ENCODE measurements at regions not wholly inside any gene's neighbourhood (a gene's known extent, or its start where the extent isn't known, plus 50 kb on each side); places are given as distances from the start of the nearest gene placed in this dataset.

- H3K27ac ChIP-seq: no peak overlapping the region
- H2AFZ ChIP-seq: no peak overlapping the region
- ChIA-PET CTCF (no interaction called here), POLR2A (ENCODE audit: unreplicated experiment) (no interaction called here)
- no TSS peak for BruUV-seq (replicated peaks)
- no peak for DNase-seq
- H3K9me2 ChIP-seq (ENCODE audit: insufficient read depth): no peaks in the 10 kb centered on the region; the same call in 1 of the 2 replicates
- no peaks in the 10 kb centered on the region for H3K4me1 ChIP-seq (replicated peaks; ENCODE audit: insufficient read depth)
- no peak overlapping the region for H3K4me3 ChIP-seq
- no peak overlapping the region for H3K4me2 ChIP-seq
- H3K9me3 ChIP-seq (ENCODE audit: insufficient read depth, low read depth): no peaks in the 10 kb centered on the region
- no peaks in the 10 kb centered on the region for H3F3A ChIP-seq (ENCODE audit: insufficient read depth, low read depth)
- no peaks in the 10 kb centered on the region for H4K20me1 ChIP-seq (ENCODE audit: insufficient read depth)
- no peaks in the 10 kb centered on the region for H3K79me2 ChIP-seq (ENCODE audit: low read depth)
- H3K36me3 ChIP-seq (ENCODE audit: low read depth): no peaks in the 10 kb centered on the region
- TF ChIP-seq, protein P1, sequence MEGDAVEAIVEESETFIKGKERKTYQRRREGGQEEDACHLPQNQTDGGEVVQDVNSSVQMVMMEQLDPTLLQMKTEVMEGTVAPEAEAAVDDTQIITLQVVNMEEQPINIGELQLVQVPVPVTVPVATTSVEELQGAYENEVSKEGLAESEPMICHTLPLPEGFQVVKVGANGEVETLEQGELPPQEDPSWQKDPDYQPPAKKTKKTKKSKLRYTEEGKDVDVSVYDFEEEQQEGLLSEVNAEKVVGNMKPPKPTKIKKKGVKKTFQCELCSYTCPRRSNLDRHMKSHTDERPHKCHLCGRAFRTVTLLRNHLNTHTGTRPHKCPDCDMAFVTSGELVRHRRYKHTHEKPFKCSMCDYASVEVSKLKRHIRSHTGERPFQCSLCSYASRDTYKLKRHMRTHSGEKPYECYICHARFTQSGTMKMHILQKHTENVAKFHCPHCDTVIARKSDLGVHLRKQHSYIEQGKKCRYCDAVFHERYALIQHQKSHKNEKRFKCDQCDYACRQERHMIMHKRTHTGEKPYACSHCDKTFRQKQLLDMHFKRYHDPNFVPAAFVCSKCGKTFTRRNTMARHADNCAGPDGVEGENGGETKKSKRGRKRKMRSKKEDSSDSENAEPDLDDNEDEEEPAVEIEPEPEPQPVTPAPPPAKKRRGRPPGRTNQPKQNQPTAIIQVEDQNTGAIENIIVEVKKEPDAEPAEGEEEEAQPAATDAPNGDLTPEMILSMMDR (conservative IDR thresholded peaks at IDR 0.05): no peak
- no peak for TF ChIP-seq EZH2 (IDR thresholded peaks at IDR 0.05; ENCODE audit: low read depth)
- no peaks in the 10 kb centered on the region for H3K27me3 ChIP-seq (ENCODE audit: insufficient read depth, low read depth)
- intact Hi-C loops (cut with micrococcal nuclease; ENCODE audit: unreplicated experiment): no loop called here
These were observed 122.1 kb upstream of the NFE2L3 start for GRCh38 chr7:26029911-26030310.

DNA sequence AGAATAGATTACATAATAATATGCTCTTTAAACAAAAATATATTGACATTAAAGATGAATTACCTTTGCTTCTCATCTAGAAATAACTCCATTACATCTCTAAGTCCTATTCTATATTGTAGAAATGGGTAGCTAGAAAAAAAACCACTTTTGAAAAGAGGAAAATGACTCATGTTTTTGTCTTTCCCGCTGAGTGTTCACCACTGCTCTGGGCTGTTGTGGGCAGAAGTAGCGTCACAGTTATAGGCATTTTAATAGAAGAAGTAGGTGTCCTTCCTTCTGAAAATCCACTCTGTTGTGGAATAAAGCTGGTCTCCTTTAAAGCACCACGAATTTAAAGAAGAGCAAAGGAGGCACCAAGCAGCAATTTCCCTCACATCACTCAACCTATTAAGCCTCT, 117.6 kb upstream of the NFE2L3 start:
- Histone ChIP-seq H3K36me3 (ENCODE audit: low read depth) (no peaks in the 10 kb centered on the region), H3K9me2 (ENCODE audit: insufficient read depth) (no peaks in the 10 kb centered on the region; the same call in 1 of the 2 replicates), H2AFZ (no peak overlapping the region), H3K27me3 (ENCODE audit: insufficient read depth, low read depth) (peaks cover 11% of the 10 kb centered on the region; the same call in 1 of the 2 replicates), H3K9me3 (ENCODE audit: insufficient read depth, low read depth) (no peaks in the 10 kb centered on the region), H3K79me2 (ENCODE audit: low read depth) (no peaks in the 10 kb centered on the region), H3K4me3 (no peak overlapping the region), H4K20me1 (ENCODE audit: insufficient read depth) (no peaks in the 10 kb centered on the region), H3K4me1 (replicated peaks; ENCODE audit: insufficient read depth) (no peaks in the 10 kb centered on the region), H3F3A (ENCODE audit: insufficient read depth, low read depth) (no peaks in the 10 kb centered on the region), H3K27ac (no peak overlapping the region), H3K4me2 (no peak overlapping the region)
- no TSS peak for BruUV-seq (replicated peaks)
- no peak for TF ChIP-seq EZH2 (IDR thresholded peaks at IDR 0.05; ENCODE audit: low read depth)
- TF ChIP-seq, protein P1 (conservative IDR thresholded peaks at IDR 0.05): no peak
- ChIA-PET POLR2A (ENCODE audit: unreplicated experiment) (no interaction called here), CTCF (interaction anchor here (0.5 kb wide), 1 partner anchor 16 kb away, joined by 16 read pairs; no protein-coding TSS in a partner anchor)
- intact Hi-C loops (cut with micrococcal nuclease; ENCODE audit: unreplicated experiment): no loop called here
- DNase-seq: peak in 1 of 2 experiments; percentile 30

DNA sequence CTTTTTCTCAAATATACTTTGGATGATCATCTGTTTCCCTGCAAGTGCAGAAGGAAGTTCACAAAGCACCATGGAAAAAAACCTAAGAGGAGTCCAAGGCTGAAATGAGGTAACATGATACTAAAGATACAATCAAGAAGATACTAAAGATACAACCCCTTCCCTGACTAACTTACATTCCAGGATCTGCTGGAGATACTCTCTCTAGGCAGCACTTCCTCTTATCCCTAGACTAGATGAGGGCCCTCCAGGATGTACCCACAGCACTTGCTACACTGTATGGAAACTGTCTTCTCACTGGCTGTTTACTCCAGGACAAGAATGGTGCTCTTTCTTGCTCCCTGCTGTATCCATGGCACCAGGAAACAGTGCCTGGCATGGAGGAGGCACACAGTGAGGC, 116.4 kb upstream of the NFE2L3 start:
- Histone ChIP-seq H3K79me2 (ENCODE audit: low read depth) (no peaks in the 10 kb centered on the region), H3K4me2 (no peak overlapping the region), H3K9me3 (ENCODE audit: insufficient read depth, low read depth) (no peaks in the 10 kb centered on the region), H3K27me3 (ENCODE audit: insufficient read depth, low read depth) (peaks cover 22% of the 10 kb centered on the region; the same call in 1 of the 2 replicates), H3K27ac (no peak overlapping the region), H3K4me1 (replicated peaks; ENCODE audit: insufficient read depth) (no peaks in the 10 kb centered on the region), H4K20me1 (ENCODE audit: insufficient read depth) (no peaks in the 10 kb centered on the region), H3K36me3 (ENCODE audit: low read depth) (no peaks in the 10 kb centered on the region), H2AFZ (no peak overlapping the region), H3K4me3 (no peak overlapping the region), H3F3A (ENCODE audit: insufficient read depth, low read depth) (no peaks in the 10 kb centered on the region), H3K9me2 (ENCODE audit: insufficient read depth) (no peaks in the 10 kb centered on the region; the same call in 1 of the 2 replicates)
- BruUV-seq (replicated peaks): no TSS peak
- peak in 1 of 2 experiments; percentile 63 for DNase-seq
- TF ChIP-seq, protein P1 (conservative IDR thresholded peaks at IDR 0.05): no peak
- no peak for TF ChIP-seq EZH2 (IDR thresholded peaks at IDR 0.05; ENCODE audit: low read depth)
- ChIA-PET CTCF (no interaction called here), POLR2A (ENCODE audit: unreplicated experiment) (no interaction called here)
- intact Hi-C loops (cut with micrococcal nuclease; ENCODE audit: unreplicated experiment): no loop called here
